Suprapubic skin (tissue), 4 donors: ENCODE measurements at regions not wholly inside any gene's neighbourhood (a gene's known extent, or its start where the extent isn't known, plus 50 kb on each side); places are given as distances from the start of the nearest gene placed in this dataset.

Experiments used
- CTCF ChIP-seq, 2 donors: fragments of 200-600 bp in 1 of 2; fragments of 450-650 bp in 1 of 2; sonication (generic) in 1 of 2; IDR thresholded peaks; one replicate each; pipeline ENCODE4 v1.5.1; 2016 to 2019; ENCODE audit warnings: antibody characterized with exemption in 2 of 2, mild to moderate bottlenecking in 1 of 2, moderate library complexity in 1 of 2
- EP300 ChIP-seq: sonication (generic); formaldehyde crosslinking; IDR thresholded peaks from one replicate; pipeline ENCODE4 v1.6.1; 2017; ENCODE audit warnings: antibody characterized with exemption
- POLR2AphosphoS5 ChIP-seq, 3 donors: sonication (generic); formaldehyde crosslinking; IDR thresholded peaks; one replicate each; pipeline ENCODE4 v1.6.1; 2017; ENCODE audit warnings: antibody characterized with exemption in 3 of 3

- no peak for TF ChIP-seq POLR2AphosphoS5 (IDR thresholded peaks at IDR 0.05)
- TF ChIP-seq CTCF (IDR thresholded peaks at IDR 0.05): no peak
- no peak for TF ChIP-seq EP300
Measured at GRCh38 chr6:68108233-68108835, 526.7 kb upstream of the ADGRB3 start.
